A549 (cell line): ENCODE measurements at regions not wholly inside any gene's neighbourhood (a gene's known extent, or its start where the extent isn't known, plus 50 kb on each side); places are given as distances from the start of the nearest gene placed in this dataset.

Experiments
- ATAC-seq, 2 experiments: fragments of 200-7000 bp in 1 of 2; fragments of >200 bp in 1 of 2; cut with Nextera tagmentation in 1 of 2; cut with Tn5 transposase in 1 of 2; 3 replicates each; pipeline versions ENCODE4 v1.8.0 to v1.9.1; 2018 to 2020; ENCODE audit warnings: mild to moderate bottlenecking in 1 of 2, moderate library complexity in 1 of 2
- CTCF ChIA-PET: fragments of 300-600 bp; sonication (Branson Sonifier 250); formaldehyde crosslinking; extraction: SDS; loops from one replicate; lab custom pipeline; 2021; ENCODE audit warnings: antibody characterized with exemption, inconsistent platforms; lab: Yijun Ruan, JAX
- POLR2A ChIA-PET: fragments of 350-600 bp; formaldehyde crosslinking; extraction: SDS; loops from one replicate; lab custom pipeline; 2021; ENCODE audit warnings: antibody characterized with exemption, inconsistent platforms; lab: Yijun Ruan, JAX
- DNase-seq, 2 experiments: peaks; one replicate each; pipeline versions ENCODE4 v3.0.0 to v3.0.0-alpha.2; 2011 to 2016; ENCODE audit warnings: low read depth in 1 of 2, low spot score in 1 of 2
- FAIRE-seq: peaks from 2 replicates; lab custom pipeline; 2011; peaks lifted over from hg19 to GRCh38; lab: Jason Lieb, UNC
- H3K27ac ChIP-seq, 2 experiments: fragments of >200 bp; sonication (Bioruptor Twin); formaldehyde crosslinking; 3 replicates each; pipeline ENCODE4 v1.5.1; 2016 to 2017
- H3K4me1 ChIP-seq: fragments of >200 bp; sonication (Bioruptor Twin); formaldehyde crosslinking; 3 replicates; pipeline ENCODE4 v1.6.1; 2016
- H3K4me2 ChIP-seq: fragments of >200 bp; sonication (Bioruptor Twin); formaldehyde crosslinking; 3 replicates; pipeline ENCODE4 v1.6.1; 2016
- H3K4me3 ChIP-seq: fragments of >200 bp; sonication (Bioruptor Twin); formaldehyde crosslinking; 3 replicates; pipeline ENCODE4 v1.5.1; 2016
- H3K9me3 ChIP-seq: fragments of >200 bp; sonication (Bioruptor Twin); formaldehyde crosslinking; 3 replicates; pipeline ENCODE4 v1.6.1; 2016
- BCL3 ChIP-seq: fragments of >200 bp; sonication (Bioruptor Twin); formaldehyde crosslinking; IDR thresholded peaks from 3 replicates; pipeline ENCODE4 v1.6.1; 2016
- CBX8 ChIP-seq: fragments of 200-600 bp; sonication (generic); IDR thresholded peaks from 2 replicates; pipeline ENCODE4 v1.6.1; 2016
- CHD2 ChIP-seq: fragments of 150-350 bp; IDR thresholded peaks from 2 replicates; pipeline ENCODE4 v1.6.1; 2014; ENCODE audit warnings: low read length; ENCODE audit not compliant: partially characterized antibody
- E2F6 ChIP-seq: IDR thresholded peaks from 2 replicates; pipeline ENCODE4 v1.6.1; 2012; ENCODE audit warnings: low read depth, borderline replicate concordance
- EHF ChIP-seq: fragments of 250-450 bp; sonication (Bioruptor Pico); IDR thresholded peaks from 2 replicates; pipeline ENCODE4 v1.5.0; 2020; ENCODE audit warnings: mild to moderate bottlenecking
- EP300 ChIP-seq, 2 experiments: fragments of >200 bp; sonication (Bioruptor Twin); formaldehyde crosslinking; IDR thresholded peaks; 2 replicates in 1 of 2; 3 replicates in 1 of 2; pipeline ENCODE4 v1.6.1; 2016 to 2017
- ESRRA ChIP-seq: fragments of 150-350 bp; IDR thresholded peaks from 2 replicates; pipeline ENCODE4 v1.6.1; 2014; ENCODE audit warnings: mild to moderate bottlenecking, low read length, borderline replicate concordance
- FOSB ChIP-seq: fragments of 250-450 bp; sonication (Bioruptor Pico); IDR thresholded peaks from 2 replicates; pipeline ENCODE4 v1.5.0; 2020; ENCODE audit warnings: mild to moderate bottlenecking, moderate library complexity
- FOSL2 ChIP-seq, 2 experiments: fragments of 450-650 bp in 1 of 2; fragments of >200 bp in 1 of 2; sonication (Bioruptor Twin) in 1 of 2; formaldehyde crosslinking; IDR thresholded peaks; 2 replicates each; pipeline versions ENCODE4 v1.5.0 to v1.6.1; 2016 to 2020; ENCODE audit warnings: mild to moderate bottlenecking in 1 of 2, moderate library complexity in 1 of 2
- FOXS1 ChIP-seq: fragments of 250-450 bp; sonication (Bioruptor Pico); IDR thresholded peaks from 2 replicates; pipeline ENCODE4 v1.5.0; 2020; ENCODE audit warnings: mild to moderate bottlenecking, moderate library complexity
- GATA3 ChIP-seq: IDR thresholded peaks from 2 replicates; pipeline ENCODE4 v1.6.1; 2012; ENCODE audit warnings: borderline replicate concordance
- HES2 ChIP-seq: fragments of >200 bp; sonication (Bioruptor Twin); formaldehyde crosslinking; IDR thresholded peaks from 2 replicates; pipeline ENCODE4 v1.6.1; 2016
- HEYL ChIP-seq: fragments of 250-450 bp; sonication (Bioruptor Pico); IDR thresholded peaks from 2 replicates; pipeline ENCODE4 v1.8.0; 2021; ENCODE audit warnings: mild to moderate bottlenecking, moderate library complexity
- HMGXB4 ChIP-seq: fragments of 250-450 bp; sonication (Bioruptor Pico); IDR thresholded peaks from 2 replicates; pipeline ENCODE4 v1.5.0; 2021; ENCODE audit warnings: mild to moderate bottlenecking, moderate library complexity, borderline replicate concordance
- HOXB5 ChIP-seq: fragments of 250-450 bp; sonication (Bioruptor Pico); IDR thresholded peaks from 2 replicates; pipeline ENCODE4 v1.5.0; 2020; ENCODE audit warnings: mild to moderate bottlenecking, moderate library complexity
- KDM1A ChIP-seq: fragments of 200-600 bp; sonication (generic); IDR thresholded peaks from 2 replicates; pipeline ENCODE4 v1.6.1; 2016; ENCODE audit warnings: low read depth, mild to moderate bottlenecking
- MAX ChIP-seq: IDR thresholded peaks from 2 replicates; pipeline ENCODE4 v1.6.1; 2012
- MYC ChIP-seq: IDR thresholded peaks from 2 replicates; pipeline ENCODE4 v1.6.1; 2012; ENCODE audit warnings: mild to moderate bottlenecking, inconsistent platforms, low read length, improper control_type of control experiment, borderline replicate concordance
- NPAS2 ChIP-seq: fragments of 250-450 bp; sonication (Bioruptor Pico); IDR thresholded peaks from 2 replicates; pipeline ENCODE4 v1.8.0; 2022; ENCODE audit warnings: mild to moderate bottlenecking, moderate library complexity, borderline replicate concordance
- NR3C1 ChIP-seq: fragments of >200 bp; sonication (Bioruptor Twin); formaldehyde crosslinking; IDR thresholded peaks from 3 replicates; pipeline ENCODE4 v1.6.1; 2017
- PHF8 ChIP-seq: fragments of 200-600 bp; sonication (generic); IDR thresholded peaks from 2 replicates; pipeline ENCODE4 v1.6.1; 2016; ENCODE audit warnings: low read depth, mild to moderate bottlenecking, antibody characterized with exemption, moderate library complexity, borderline replicate concordance
- POLR2A ChIP-seq: IDR thresholded peaks from 2 replicates; pipeline ENCODE4 v1.6.1; 2012; ENCODE audit warnings: mild to moderate bottlenecking, low read length
- RCOR1 ChIP-seq: fragments of 150-350 bp; IDR thresholded peaks from 2 replicates; pipeline ENCODE4 v1.6.1; 2014; ENCODE audit warnings: antibody characterized with exemption, low read length, low read depth
- SMC3 ChIP-seq: fragments of >200 bp; sonication (Bioruptor Twin); formaldehyde crosslinking; IDR thresholded peaks from 3 replicates; pipeline ENCODE4 v1.6.1; 2018; ENCODE audit warnings: inconsistent platforms
- TFCP2L1 ChIP-seq: fragments of 250-450 bp; sonication (Bioruptor Pico); IDR thresholded peaks from 2 replicates; pipeline ENCODE4 v1.5.0; 2021; ENCODE audit warnings: mild to moderate bottlenecking
- ZFP36 ChIP-seq: fragments of 450-650 bp; IDR thresholded peaks from 2 replicates; pipeline ENCODE4 v1.6.1; 2014; ENCODE audit warnings: borderline replicate concordance; ENCODE audit not compliant: partially characterized antibody
- ZNF302 ChIP-seq: fragments of 250-450 bp; sonication (Bioruptor Pico); IDR thresholded peaks from 2 replicates; pipeline ENCODE4 v1.9.0; 2021; ENCODE audit warnings: inconsistent platforms, mild to moderate bottlenecking, moderate library complexity
- ZSCAN20 ChIP-seq: fragments of 250-450 bp; sonication (Bioruptor Pico); IDR thresholded peaks from 2 replicates; pipeline ENCODE4 v1.8.0; 2022; ENCODE audit warnings: mild to moderate bottlenecking, moderate library complexity
- WGBS: methylation state at CpG from one replicate; pipeline ENCODE4 v1.1.6; 2017; ENCODE audit errors: missing lambda C conversion rate; 5-methylcytosine and 5-hydroxymethylcytosine counted together

- FAIRE-seq (no peak), ATAC-seq (no peak), DNase-seq (no peak)
- Histone ChIP-seq H3K4me3 (no peak overlapping the region), H3K4me2 (no peak overlapping the region), H3K4me1 (no peaks in the 10 kb centered on the region), H3K9me3 (no peaks in the 10 kb centered on the region), H3K27ac (no peak overlapping the region)
- CTCF ChIA-PET: no interaction called here
- no peak for TF ChIP-seq ZNF302 (CRISPR knock-in tag)
- no peak for TF ChIP-seq PHF8
- TF ChIP-seq HES2: no peak
- TF ChIP-seq EHF (CRISPR knock-in tag): no peak
- TF ChIP-seq NPAS2 (CRISPR knock-in tag): no peak
- TF ChIP-seq GATA3: no peak
- TF ChIP-seq ZSCAN20 (CRISPR knock-in tag): no peak
- no peak for TF ChIP-seq NR3C1
- no peak for TF ChIP-seq EP300 (IDR thresholded peaks at IDR 0.05)
- TF ChIP-seq SMC3: no peak
- TF ChIP-seq E2F6: no peak
- no peak for TF ChIP-seq MYC
- TF ChIP-seq ZFP36: no peak
- POLR2A ChIA-PET: no interaction called here
- WGBS: 11% methylated on average over 3 of the region's 3 CpGs
Observed at GRCh38 chr18:993560-993959, 88.9 kb downstream of the ADCYAP1 start.

GRCh38 chr18:995629-996028, 91.0 kb downstream of the ADCYAP1 start:
- 16% methylated on average over 2 of the region's 2 CpGs for WGBS
- Histone ChIP-seq H3K27ac (no peak overlapping the region), H3K4me2 (no peak overlapping the region)

More at GRCh38 chr18:995629-996028, 91.0 kb downstream of the ADCYAP1 start:
- H3K4me3 ChIP-seq: no peak overlapping the region
- TF ChIP-seq NPAS2 (CRISPR knock-in tag) (no peak), FOSB (no peak), FOXS1 (CRISPR knock-in tag) (no peak), EHF (CRISPR knock-in tag) (no peak), HOXB5 (no peak), FOSL2 (IDR thresholded peaks at IDR 0.05) (no peak), FOSL2 (CRISPR knock-in tag; IDR thresholded peaks at IDR 0.05) (no peak), MAX (no peak), NR3C1 (no peak), RCOR1 (no peak), CHD2 (no peak), ESRRA (no peak), KDM1A (no peak), CBX8 (no peak), TFCP2L1 (no peak), ZNF302 (CRISPR knock-in tag) (no peak), BCL3 (no peak), HMGXB4 (CRISPR knock-in tag) (no peak), HEYL (CRISPR knock-in tag) (no peak), POLR2A (no peak), E2F6 (no peak)
- no peak for FAIRE-seq
- CTCF ChIA-PET: no interaction called here
- DNase-seq: no peak
- no peak for ATAC-seq
- no peaks in the 10 kb centered on the region for H3K9me3 ChIP-seq
- H3K4me1 ChIP-seq: no peaks in the 10 kb centered on the region
- POLR2A ChIA-PET: no interaction called here
